ENCODE measurements at regions not wholly inside any gene's neighbourhood (a gene's known extent, or its start where the extent isn't known, plus 50 kb on each side); places are given as distances from the start of the nearest gene placed in this dataset.
A peak's percentile ranks its signal among the peaks of the same experiment; 100 is the strongest.

GRCh38 chr4:75122424-75123014 is 189.6 kb downstream of the PARM1 start (continued):
- TF ChIP-seq, protein P1, sequence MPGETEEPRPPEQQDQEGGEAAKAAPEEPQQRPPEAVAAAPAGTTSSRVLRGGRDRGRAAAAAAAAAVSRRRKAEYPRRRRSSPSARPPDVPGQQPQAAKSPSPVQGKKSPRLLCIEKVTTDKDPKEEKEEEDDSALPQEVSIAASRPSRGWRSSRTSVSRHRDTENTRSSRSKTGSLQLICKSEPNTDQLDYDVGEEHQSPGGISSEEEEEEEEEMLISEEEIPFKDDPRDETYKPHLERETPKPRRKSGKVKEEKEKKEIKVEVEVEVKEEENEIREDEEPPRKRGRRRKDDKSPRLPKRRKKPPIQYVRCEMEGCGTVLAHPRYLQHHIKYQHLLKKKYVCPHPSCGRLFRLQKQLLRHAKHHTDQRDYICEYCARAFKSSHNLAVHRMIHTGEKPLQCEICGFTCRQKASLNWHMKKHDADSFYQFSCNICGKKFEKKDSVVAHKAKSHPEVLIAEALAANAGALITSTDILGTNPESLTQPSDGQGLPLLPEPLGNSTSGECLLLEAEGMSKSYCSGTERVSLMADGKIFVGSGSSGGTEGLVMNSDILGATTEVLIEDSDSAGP (CRISPR knock-in tag; IDR thresholded peaks at IDR 0.05; ENCODE audit: borderline replicate concordance), result no peak
- TF ChIP-seq, protein P2, sequence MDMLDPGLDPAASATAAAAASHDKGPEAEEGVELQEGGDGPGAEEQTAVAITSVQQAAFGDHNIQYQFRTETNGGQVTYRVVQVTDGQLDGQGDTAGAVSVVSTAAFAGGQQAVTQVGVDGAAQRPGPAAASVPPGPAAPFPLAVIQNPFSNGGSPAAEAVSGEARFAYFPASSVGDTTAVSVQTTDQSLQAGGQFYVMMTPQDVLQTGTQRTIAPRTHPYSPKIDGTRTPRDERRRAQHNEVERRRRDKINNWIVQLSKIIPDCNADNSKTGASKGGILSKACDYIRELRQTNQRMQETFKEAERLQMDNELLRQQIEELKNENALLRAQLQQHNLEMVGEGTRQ (IDR thresholded peaks at IDR 0.05; ENCODE audit: low read depth, low read length), result no peak
- TF ChIP-seq, protein P2 (CRISPR knock-in tag; IDR thresholded peaks at IDR 0.05; ENCODE audit: borderline replicate concordance), result no peak
- TF ChIP-seq POLR2A (IDR thresholded peaks at IDR 0.05; ENCODE audit: insufficient read depth in 1 of 2, low read depth in 2 of 2, low read length in 2 of 2), result no peak
- TF ChIP-seq HDAC2 (CRISPR knock-in tag; IDR thresholded peaks at IDR 0.05), result no peak

DNA sequence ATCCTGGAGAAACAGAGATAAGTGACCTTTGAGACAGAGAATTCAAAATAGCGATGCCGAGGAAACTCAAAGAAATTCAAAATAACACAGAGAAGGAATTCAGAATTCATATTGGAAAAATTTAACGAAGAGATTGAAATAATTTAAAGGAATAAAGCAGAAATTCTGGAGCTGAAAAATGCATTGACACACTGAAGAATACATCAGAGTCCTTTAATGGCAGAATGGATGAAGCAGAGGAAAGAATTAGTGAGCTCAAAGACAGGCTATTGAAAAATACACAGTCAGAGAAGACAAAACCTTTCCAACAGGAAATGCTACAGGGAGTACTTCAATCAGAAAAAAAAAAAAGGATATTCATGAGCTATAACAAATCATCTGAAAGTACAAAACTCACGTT is 185.8 kb downstream of the PARM1 start:
- Histone ChIP-seq H3K79me2 (ENCODE audit: insufficient read depth, low read length) (no peaks in the 10 kb centered on the region), H3K27ac (ENCODE audit: extremely low read length, insufficient read depth, low read length) (no peak overlapping the region), H3K9me3 (ENCODE audit: low read length) (no peaks in the 10 kb centered on the region; the same call in 1 of the 2 replicates), H3K9ac (ENCODE audit: insufficient read depth, low read depth, low read length) (no peak overlapping the region), H3K4me3 (replicated peaks in 1 of 3; ENCODE audit: insufficient read depth in 1 of 3, low read depth in 2 of 3, low read length in 3 of 3) (no peak overlapping the region), H3K27me3 (ENCODE audit: control insufficient read depth in 1 of 2, insufficient read depth in 2 of 2, low read length in 2 of 2) (no peaks in the 10 kb centered on the region), H3K4me2 (ENCODE audit: low read depth, low read length) (no peak overlapping the region), H4K20me1 (ENCODE audit: insufficient read depth, low read length) (no peaks in the 10 kb centered on the region), H2AFZ (ENCODE audit: low read length) (no peak overlapping the region), H3K36me3 (replicated peaks in 1 of 2; ENCODE audit: control insufficient read depth in 1 of 2, insufficient read depth in 2 of 2, low read length in 2 of 2) (no peaks in the 10 kb centered on the region), H3K4me1 (ENCODE audit: insufficient read depth, low read length) (no peaks in the 10 kb centered on the region)
- in situ Hi-C loops (cut with HindIII; ENCODE audit: extremely low pct_ligation_motif_present, low pct_unique_long_range_greater_than_20kb) (no loop called here), intact Hi-C loops (cut with micrococcal nuclease; ENCODE audit: unreplicated experiment) (loop anchor here (5.0 kb wide), 1 partner anchor 186 kb away; the partner anchor contains the start of gene PARM1)
- BruUV-seq (replicated peaks), result no TSS peak
- WGBS (ENCODE audit: low lambda C conversion rate), result 44% methylated on average over 4 of the region's 4 CpGs
- DNase-seq (ENCODE audit: low spot score) (no peak), ATAC-seq (no peak), FAIRE-seq (no peak)
- ChIA-PET CTCF (ENCODE audit: low intra/inter-chr PET ratio, low total read pairs) (no interaction called here), POLR2A (no interaction called here)
- TF ChIP-seq ZNF781 (CRISPR knock-in tag; IDR thresholded peaks at IDR 0.05; ENCODE audit: borderline replicate concordance, not compliant biosample characterization) (no peak), ZNF160 (CRISPR knock-in tag; IDR thresholded peaks at IDR 0.05) (peak; percentile 83), GLI4 (CRISPR knock-in tag; IDR thresholded peaks at IDR 0.05; ENCODE audit: borderline replicate concordance) (no peak), ZKSCAN8 (CRISPR knock-in tag; IDR thresholded peaks at IDR 0.05; ENCODE audit: borderline replicate concordance) (no peak), ZNF598 (CRISPR knock-in tag; IDR thresholded peaks at IDR 0.05; ENCODE audit: borderline replicate concordance) (no peak)
- TF ChIP-seq, protein P3, sequence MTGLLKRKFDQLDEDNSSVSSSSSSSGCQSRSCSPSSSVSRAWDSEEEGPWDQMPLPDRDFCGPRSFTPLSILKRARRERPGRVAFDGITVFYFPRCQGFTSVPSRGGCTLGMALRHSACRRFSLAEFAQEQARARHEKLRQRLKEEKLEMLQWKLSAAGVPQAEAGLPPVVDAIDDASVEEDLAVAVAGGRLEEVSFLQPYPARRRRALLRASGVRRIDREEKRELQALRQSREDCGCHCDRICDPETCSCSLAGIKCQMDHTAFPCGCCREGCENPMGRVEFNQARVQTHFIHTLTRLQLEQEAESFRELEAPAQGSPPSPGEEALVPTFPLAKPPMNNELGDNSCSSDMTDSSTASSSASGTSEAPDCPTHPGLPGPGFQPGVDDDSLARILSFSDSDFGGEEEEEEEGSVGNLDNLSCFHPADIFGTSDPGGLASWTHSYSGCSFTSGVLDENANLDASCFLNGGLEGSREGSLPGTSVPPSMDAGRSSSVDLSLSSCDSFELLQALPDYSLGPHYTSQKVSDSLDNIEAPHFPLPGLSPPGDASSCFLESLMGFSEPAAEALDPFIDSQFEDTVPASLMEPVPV (CRISPR knock-in tag; IDR thresholded peaks at IDR 0.05), result no peak
